Dendritic cell treated with granulocyte-macrophage colony-stimulating factor and Interleukin-4, amounts not matched to agents 40 ng/mL and 50 ng/mL, for 4 days (primary cell): ENCODE measurements at regions not wholly inside any gene's neighbourhood (a gene's known extent, or its start where the extent isn't known, plus 50 kb on each side); places are given as distances from the start of the nearest gene placed in this dataset.

Experiments
- H3K27ac Mint-ChIP-seq: one replicate; pipeline ENCODE4 v1.8.0; 2022; ENCODE audit warnings: mild to moderate bottlenecking, mixed read lengths
- H3K27me3 Mint-ChIP-seq: one replicate; pipeline ENCODE4 v1.8.0; 2022; ENCODE audit warnings: mild to moderate bottlenecking, mixed read lengths
- H3K36me3 Mint-ChIP-seq: one replicate; pipeline ENCODE4 v1.8.0; 2022; ENCODE audit warnings: low read depth, mixed read lengths
- H3K4me1 Mint-ChIP-seq: one replicate; pipeline ENCODE4 v1.8.0; 2022; ENCODE audit warnings: low read depth, mixed read lengths
- H3K4me3 Mint-ChIP-seq: one replicate; pipeline ENCODE4 v1.8.0; 2022; ENCODE audit warnings: mild to moderate bottlenecking, moderate library complexity, mixed read lengths
- H3K9me3 Mint-ChIP-seq: one replicate; pipeline ENCODE4 v1.8.0; 2022; ENCODE audit warnings: mixed read lengths
- intact Hi-C: fragments of 100-400 bp; cut with micrococcal nuclease; formaldehyde crosslinking; loops from one replicate; pipeline ENCODE4 v1.15.0; 2022

DNA sequence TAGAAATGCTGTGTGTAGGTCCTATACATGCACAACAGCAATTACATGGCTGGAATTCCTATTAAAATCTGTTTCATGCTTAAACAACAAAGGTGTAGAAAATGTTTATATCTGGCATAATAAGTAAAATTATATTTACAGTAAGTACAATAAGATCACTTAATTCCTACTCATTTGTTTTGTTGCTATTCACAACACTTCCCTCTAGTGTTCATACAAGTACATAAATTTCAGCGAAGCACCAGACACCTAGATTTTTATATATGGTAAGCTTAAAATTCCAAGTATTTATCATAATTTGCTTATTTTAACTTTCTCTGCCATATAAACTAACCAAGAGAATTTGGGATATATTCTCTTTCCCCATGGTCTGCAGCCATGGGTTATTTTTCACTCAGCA is 51.8 kb upstream of the ANK3 start:
- peaks cover 2% of the 10 kb centered on the region for H3K27me3 Mint-ChIP-seq

DNA sequence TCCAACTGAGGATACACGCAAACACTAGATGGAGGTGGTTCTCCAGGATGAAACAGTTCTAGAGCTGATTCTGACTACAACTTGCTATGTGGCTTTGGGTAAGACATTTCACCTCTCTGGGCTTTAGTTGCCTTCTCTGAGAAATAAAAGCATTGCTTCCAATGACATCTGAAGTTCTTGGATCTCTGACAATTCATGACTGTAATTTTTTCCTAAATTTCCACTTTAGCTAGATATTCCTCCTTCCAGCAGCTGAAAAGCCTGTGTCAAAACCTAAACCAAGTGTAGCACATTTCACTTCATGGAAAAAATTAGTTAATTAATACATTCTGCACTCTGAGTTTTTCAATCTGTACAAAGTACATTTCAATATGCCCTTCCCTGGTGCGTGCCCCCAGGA is 50.0 kb upstream of the ANK3 start:
- Mint-ChIP-seq H3K4me1 (no peaks in the 10 kb centered on the region), H3K4me3 (no peak overlapping the region), H3K9me3 (no peaks in the 10 kb centered on the region), H3K36me3 (no peaks in the 10 kb centered on the region), H3K27ac (no peak overlapping the region), H3K27me3 (peaks cover 2% of the 10 kb centered on the region)
- intact Hi-C loops = no loop called here

More for the DNA sequence above, 51.8 kb upstream of the ANK3 start:
- Mint-ChIP-seq H3K4me3 (no peak overlapping the region), H3K4me1 (no peaks in the 10 kb centered on the region), H3K9me3 (no peaks in the 10 kb centered on the region), H3K36me3 (no peaks in the 10 kb centered on the region), H3K27ac (no peak overlapping the region)
- intact Hi-C loops = no loop called here
